Astrocyte (in vitro differentiated cells and primary cell): ENCODE measurements at regions not wholly inside any gene's neighbourhood (a gene's known extent, or its start where the extent isn't known, plus 50 kb on each side); places are given as distances from the start of the nearest gene placed in this dataset.

Experiments used
- DNase-seq: peaks from one replicate; pipeline ENCODE4 v3.0.0-alpha.2; 2010; ENCODE audit warnings: low read depth
- FAIRE-seq: peaks from 2 replicates; lab custom pipeline; 2011; peaks lifted over from hg19 to GRCh38; lab: Jason Lieb, UNC
- H2AFZ ChIP-seq: 2 replicates; pipeline ENCODE4 v1.6.0; 2012; ENCODE audit warnings: low read depth, low read length, inconsistent platforms
- H3K27ac ChIP-seq: 2 replicates; pipeline ENCODE4 v1.5.1; 2011; ENCODE audit warnings: low read depth, low read length, inconsistent platforms
- H3K27me3 ChIP-seq: 2 replicates; pipeline ENCODE4 v1.6.0; 2011; ENCODE audit warnings: low read length, inconsistent platforms; ENCODE audit not compliant: insufficient read depth
- H3K36me3 ChIP-seq: 2 replicates; pipeline ENCODE4 v1.5.1; 2011; ENCODE audit warnings: low read length, inconsistent platforms; ENCODE audit not compliant: insufficient read depth
- H3K4me1 ChIP-seq: 2 replicates; pipeline ENCODE4 v1.5.1; 2011; ENCODE audit warnings: low read length, inconsistent platforms; ENCODE audit not compliant: insufficient read depth
- H3K4me2 ChIP-seq: 2 replicates; pipeline ENCODE4 v1.6.0; 2012; ENCODE audit warnings: low read length, inconsistent platforms
- H3K4me3 ChIP-seq: 2 replicates; pipeline ENCODE4 v1.5.1; 2011; ENCODE audit warnings: low read depth, mild to moderate bottlenecking, low read length, inconsistent platforms; ENCODE audit not compliant: insufficient read depth
- H3K79me2 ChIP-seq: 2 replicates; pipeline ENCODE4 v1.6.0; 2012; ENCODE audit warnings: mild to moderate bottlenecking, low read length, inconsistent platforms; ENCODE audit not compliant: insufficient read depth
- H3K9ac ChIP-seq: 2 replicates; pipeline ENCODE4 v1.6.0; 2012; ENCODE audit warnings: mild to moderate bottlenecking, low read length, inconsistent platforms
- H3K9me3 ChIP-seq: 2 replicates; pipeline ENCODE4 v1.5.1; 2012; ENCODE audit warnings: low read depth, mild to moderate bottlenecking, low read length, inconsistent platforms; ENCODE audit not compliant: insufficient read depth
- H4K20me1 ChIP-seq: 2 replicates; pipeline ENCODE4 v1.6.0; 2012; ENCODE audit warnings: low read length, inconsistent platforms; ENCODE audit not compliant: insufficient read depth
- H3K27ac Mint-ChIP-seq: one replicate; pipeline ENCODE4 v1.8.0; 2021; ENCODE audit warnings: mild to moderate bottlenecking, mixed read lengths; ENCODE audit not compliant: unreplicated experiment
- H3K27me3 Mint-ChIP-seq: one replicate; pipeline ENCODE4 v1.8.0; 2021; ENCODE audit warnings: low read depth, mixed read lengths; ENCODE audit not compliant: unreplicated experiment
- H3K36me3 Mint-ChIP-seq: one replicate; pipeline ENCODE4 v1.8.0; 2021; ENCODE audit warnings: low read depth, mixed read lengths; ENCODE audit not compliant: unreplicated experiment
- H3K4me1 Mint-ChIP-seq: one replicate; pipeline ENCODE4 v1.8.0; 2021; ENCODE audit warnings: low read depth, mixed read lengths; ENCODE audit not compliant: unreplicated experiment
- H3K4me3 Mint-ChIP-seq: one replicate; pipeline ENCODE4 v1.8.0; 2021; ENCODE audit warnings: mild to moderate bottlenecking, moderate library complexity, mixed read lengths; ENCODE audit not compliant: unreplicated experiment
- H3K9me3 Mint-ChIP-seq: one replicate; pipeline ENCODE4 v1.8.0; 2021; ENCODE audit warnings: mild to moderate bottlenecking, mixed read lengths; ENCODE audit not compliant: unreplicated experiment
- EZH2 ChIP-seq: IDR thresholded peaks from 2 replicates; pipeline ENCODE4 v1.6.1; 2012; ENCODE audit warnings: mild to moderate bottlenecking, low read length, inconsistent platforms; ENCODE audit not compliant: insufficient read depth
- TF ChIP-seq, protein P1 (sequence below): IDR thresholded peaks from 2 replicates; pipeline ENCODE4 v1.5.1; 2011; ENCODE audit warnings: low read depth, mild to moderate bottlenecking, inconsistent platforms, low read length, moderate library complexity; ENCODE audit not compliant: insufficient read depth

DNA sequence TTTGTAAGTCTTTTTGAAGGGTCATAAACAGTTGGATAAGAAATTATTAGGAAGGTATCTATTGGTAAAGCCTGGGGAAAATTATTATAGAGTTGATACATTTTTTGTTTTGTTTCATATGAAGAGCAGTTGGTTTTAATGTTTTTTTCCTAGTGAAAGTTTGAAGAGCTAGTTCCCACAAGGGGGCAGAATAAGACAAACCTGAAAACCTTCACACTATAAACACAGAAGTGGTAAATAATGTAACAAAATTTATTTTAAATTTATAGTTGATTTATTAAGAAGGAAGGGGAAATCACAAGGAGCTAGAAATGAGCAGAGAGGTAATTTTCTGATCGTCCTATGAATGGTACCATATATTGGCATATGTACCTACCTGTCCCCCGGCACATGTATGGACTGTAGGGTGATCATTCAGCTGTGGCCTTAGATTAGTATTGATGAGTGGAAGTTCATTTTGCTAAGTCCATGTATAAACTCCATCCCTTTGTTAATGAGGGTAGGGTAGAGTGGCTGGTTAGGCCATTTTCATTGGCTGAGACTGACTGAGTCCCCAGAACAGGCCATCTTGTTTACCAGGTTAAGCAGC is 116.3 kb downstream of the TANC2 start:
- no peak overlapping the region for H2AFZ ChIP-seq
- H4K20me1 ChIP-seq, result peaks cover 46% of the 10 kb centered on the region
- Mint-ChIP-seq H3K27ac (no peak overlapping the region), H3K27me3 (no peaks in the 10 kb centered on the region), H3K4me3 (no peak overlapping the region), H3K4me1 (peaks cover 24% of the 10 kb centered on the region), H3K9me3 (no peaks in the 10 kb centered on the region), H3K36me3 (peaks cover 7% of the 10 kb centered on the region)
- peaks cover 7% of the 10 kb centered on the region for H3K4me1 ChIP-seq
- no peaks in the 10 kb centered on the region for H3K9me3 ChIP-seq
- H3K4me3 ChIP-seq, result no peak overlapping the region
- no peak for FAIRE-seq
- peak; percentile 14 for DNase-seq
- H3K27ac ChIP-seq, result peak overlapping the region; percentile 9
- TF ChIP-seq, protein P1, sequence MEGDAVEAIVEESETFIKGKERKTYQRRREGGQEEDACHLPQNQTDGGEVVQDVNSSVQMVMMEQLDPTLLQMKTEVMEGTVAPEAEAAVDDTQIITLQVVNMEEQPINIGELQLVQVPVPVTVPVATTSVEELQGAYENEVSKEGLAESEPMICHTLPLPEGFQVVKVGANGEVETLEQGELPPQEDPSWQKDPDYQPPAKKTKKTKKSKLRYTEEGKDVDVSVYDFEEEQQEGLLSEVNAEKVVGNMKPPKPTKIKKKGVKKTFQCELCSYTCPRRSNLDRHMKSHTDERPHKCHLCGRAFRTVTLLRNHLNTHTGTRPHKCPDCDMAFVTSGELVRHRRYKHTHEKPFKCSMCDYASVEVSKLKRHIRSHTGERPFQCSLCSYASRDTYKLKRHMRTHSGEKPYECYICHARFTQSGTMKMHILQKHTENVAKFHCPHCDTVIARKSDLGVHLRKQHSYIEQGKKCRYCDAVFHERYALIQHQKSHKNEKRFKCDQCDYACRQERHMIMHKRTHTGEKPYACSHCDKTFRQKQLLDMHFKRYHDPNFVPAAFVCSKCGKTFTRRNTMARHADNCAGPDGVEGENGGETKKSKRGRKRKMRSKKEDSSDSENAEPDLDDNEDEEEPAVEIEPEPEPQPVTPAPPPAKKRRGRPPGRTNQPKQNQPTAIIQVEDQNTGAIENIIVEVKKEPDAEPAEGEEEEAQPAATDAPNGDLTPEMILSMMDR, result peak; percentile 28
- TF ChIP-seq EZH2, result no peak
- H3K36me3 ChIP-seq, result peaks cover 2% of the 10 kb centered on the region
- H3K4me2 ChIP-seq, result no peak overlapping the region
- H3K27me3 ChIP-seq, result no peaks in the 10 kb centered on the region
- H3K79me2 ChIP-seq, result peaks cover 95% of the 10 kb centered on the region
- no peak overlapping the region for H3K9ac ChIP-seq

DNA sequence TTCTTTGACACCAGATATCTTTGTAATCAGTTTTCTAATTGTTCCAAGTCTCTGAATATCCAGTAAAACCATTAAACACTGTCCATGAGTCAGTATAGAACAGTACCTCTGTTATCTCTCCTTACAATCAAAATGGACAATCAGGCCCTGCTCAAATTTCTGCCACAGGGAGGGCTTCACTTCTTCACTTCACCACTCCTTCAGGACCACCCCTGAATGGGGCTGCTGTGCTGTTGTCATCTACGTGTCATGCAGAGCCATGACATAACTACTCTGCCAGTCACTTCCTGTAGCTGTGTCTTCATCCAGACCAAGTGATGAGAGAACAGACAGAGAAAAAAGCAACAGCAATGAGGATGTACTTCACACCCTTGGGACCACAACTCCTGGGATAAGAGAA is 116.9 kb downstream of the TANC2 start:
- Histone ChIP-seq H3K9ac (no peak overlapping the region), H3K79me2 (peaks cover 95% of the 10 kb centered on the region)
- FAIRE-seq, result no peak

More for the DNA sequence above, 116.9 kb downstream of the TANC2 start:
- no peaks in the 10 kb centered on the region for H3K9me3 ChIP-seq
- Mint-ChIP-seq H3K4me3 (no peak overlapping the region), H3K4me1 (peaks cover 24% of the 10 kb centered on the region), H3K27ac (no peak overlapping the region), H3K36me3 (peaks cover 8% of the 10 kb centered on the region), H3K27me3 (no peaks in the 10 kb centered on the region), H3K9me3 (no peaks in the 10 kb centered on the region)
- H4K20me1 ChIP-seq, result peaks cover 50% of the 10 kb centered on the region
- TF ChIP-seq EZH2, result no peak
- TF ChIP-seq, protein P1, result no peak
- H3K4me2 ChIP-seq, result peak overlapping the region; percentile 3
- no peak overlapping the region for H2AFZ ChIP-seq
- H3K27ac ChIP-seq, result peak overlapping the region; percentile 9
- peak; percentile 53 for DNase-seq
- peaks cover 7% of the 10 kb centered on the region for H3K4me1 ChIP-seq
- H3K36me3 ChIP-seq, result peaks cover 2% of the 10 kb centered on the region
- H3K4me3 ChIP-seq, result no peak overlapping the region
- H3K27me3 ChIP-seq, result no peaks in the 10 kb centered on the region
